Naive thymus-derived CD8-positive, alpha-beta T cell (primary cell): ENCODE measurements at regions not wholly inside any gene's neighbourhood (a gene's known extent, or its start where the extent isn't known, plus 50 kb on each side); places are given as distances from the start of the nearest gene placed in this dataset.
A peak's percentile ranks its signal among the peaks of the same experiment; 100 is the strongest.

ENCODE experiments used
- ATAC-seq, 2 donors: fragments of 150-1000 bp; cut with Tn5 transposase in 1 of 2; sonication (Bioruptor Pico), chemical (Tn5 transposase) in 1 of 2; 1 replicate in 1 of 2; 2 replicates in 1 of 2; pipeline ENCODE4 v1.10.0; 2021; ENCODE audit warnings: mild to moderate bottlenecking in 2 of 2, moderate library complexity in 2 of 2
- POLR2A ChIA-PET: fragments of 350-600 bp; sonication (Branson Sonifier 250); formaldehyde crosslinking; loops from one replicate; lab custom pipeline; 2021; ENCODE audit warnings: antibody characterized with exemption; lab: Charles Lee
- DNase-seq, 10 donors: peaks; one replicate each; pipeline versions ENCODE4 v3.0.0 to v3.0.0-alpha.2; 2020 to 2022
- H3K27ac Mint-ChIP-seq, 10 donors: one replicate each; pipeline ENCODE4 v1.8.0; 2020 to 2022; ENCODE audit warnings: mild to moderate bottlenecking in 10 of 10, mixed read lengths in 10 of 10, moderate library complexity in 4 of 10, inconsistent platforms in 1 of 10
- H3K27me3 Mint-ChIP-seq, 5 donors: one replicate each; pipeline ENCODE4 v1.8.0; 2021 to 2022; ENCODE audit warnings: mixed read lengths in 5 of 5
- H3K36me3 Mint-ChIP-seq, 3 donors: one replicate each; pipeline ENCODE4 v1.8.0; 2020 to 2022; ENCODE audit warnings: mixed read lengths in 3 of 3, mild to moderate bottlenecking in 2 of 3, inconsistent platforms in 1 of 3
- H3K4me1 Mint-ChIP-seq, 4 donors: one replicate each; pipeline ENCODE4 v1.8.0; 2021 to 2022; ENCODE audit warnings: mixed read lengths in 4 of 4
- H3K4me3 Mint-ChIP-seq, 10 donors: one replicate each; pipeline ENCODE4 v1.8.0; 2020 to 2022; ENCODE audit warnings: mild to moderate bottlenecking in 10 of 10, mixed read lengths in 10 of 10, moderate library complexity in 6 of 10, inconsistent platforms in 1 of 10
- H3K9me3 Mint-ChIP-seq, 9 donors: one replicate each; pipeline ENCODE4 v1.8.0; 2020 to 2022; ENCODE audit warnings: mixed read lengths in 9 of 9, mild to moderate bottlenecking in 3 of 9, inconsistent platforms in 1 of 9, moderate library complexity in 1 of 9

- peaks cover 2 to 20% (median 9%) of the 10 kb centered on the region in 4 donors for H3K4me1 Mint-ChIP-seq
- H3K9me3 Mint-ChIP-seq = no peaks in the 10 kb centered on the region
- H3K4me3 Mint-ChIP-seq = no peak overlapping the region
- ATAC-seq = no peak
- peaks cover 0 to 9% (median 2%) of the 10 kb centered on the region in 5 donors for H3K27me3 Mint-ChIP-seq
- DNase-seq = no peak
- no peaks in the 10 kb centered on the region for H3K36me3 Mint-ChIP-seq
- H3K27ac Mint-ChIP-seq = peak overlapping the region in 1 of 10 donors; percentile 44
- POLR2A ChIA-PET = no interaction called here
These were observed 49.9 kb upstream of the HS6ST1 start for GRCh38 chr2:128368437-128369107.

DNA sequence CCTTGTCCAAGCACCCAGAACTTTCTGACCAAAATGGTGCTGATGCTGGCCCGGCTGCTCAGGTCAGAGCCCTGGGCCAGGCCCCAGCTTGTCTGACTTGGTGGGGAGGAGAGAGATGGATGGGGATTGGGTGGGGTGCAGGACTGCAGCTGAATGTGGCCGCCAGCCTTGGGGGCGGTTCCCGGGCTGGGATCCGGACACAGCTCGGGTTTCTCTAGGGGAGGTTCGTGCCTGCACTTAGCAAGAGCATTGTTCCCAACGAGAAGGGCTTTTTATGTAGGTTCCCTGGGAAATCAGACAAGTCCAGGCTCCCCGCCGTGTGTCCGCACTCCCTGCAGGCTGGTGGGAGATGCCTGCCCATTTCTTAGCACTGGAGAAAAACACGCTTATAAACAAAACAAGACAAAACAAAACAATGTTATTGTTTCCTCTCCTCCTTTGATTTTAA is 50.5 kb upstream of the HS6ST1 start:
- Mint-ChIP-seq H3K27me3 (peaks cover 0 to 9% (median 2%) of the 10 kb centered on the region in 5 donors), H3K9me3 (no peaks in the 10 kb centered on the region), H3K36me3 (no peaks in the 10 kb centered on the region), H3K4me3 (no peak overlapping the region), H3K27ac (no peak overlapping the region), H3K4me1 (peaks cover 2 to 25% (median 9%) of the 10 kb centered on the region in 4 donors)
- DNase-seq = no peak
- POLR2A ChIA-PET = no interaction called here
- no peak for ATAC-seq

DNA sequence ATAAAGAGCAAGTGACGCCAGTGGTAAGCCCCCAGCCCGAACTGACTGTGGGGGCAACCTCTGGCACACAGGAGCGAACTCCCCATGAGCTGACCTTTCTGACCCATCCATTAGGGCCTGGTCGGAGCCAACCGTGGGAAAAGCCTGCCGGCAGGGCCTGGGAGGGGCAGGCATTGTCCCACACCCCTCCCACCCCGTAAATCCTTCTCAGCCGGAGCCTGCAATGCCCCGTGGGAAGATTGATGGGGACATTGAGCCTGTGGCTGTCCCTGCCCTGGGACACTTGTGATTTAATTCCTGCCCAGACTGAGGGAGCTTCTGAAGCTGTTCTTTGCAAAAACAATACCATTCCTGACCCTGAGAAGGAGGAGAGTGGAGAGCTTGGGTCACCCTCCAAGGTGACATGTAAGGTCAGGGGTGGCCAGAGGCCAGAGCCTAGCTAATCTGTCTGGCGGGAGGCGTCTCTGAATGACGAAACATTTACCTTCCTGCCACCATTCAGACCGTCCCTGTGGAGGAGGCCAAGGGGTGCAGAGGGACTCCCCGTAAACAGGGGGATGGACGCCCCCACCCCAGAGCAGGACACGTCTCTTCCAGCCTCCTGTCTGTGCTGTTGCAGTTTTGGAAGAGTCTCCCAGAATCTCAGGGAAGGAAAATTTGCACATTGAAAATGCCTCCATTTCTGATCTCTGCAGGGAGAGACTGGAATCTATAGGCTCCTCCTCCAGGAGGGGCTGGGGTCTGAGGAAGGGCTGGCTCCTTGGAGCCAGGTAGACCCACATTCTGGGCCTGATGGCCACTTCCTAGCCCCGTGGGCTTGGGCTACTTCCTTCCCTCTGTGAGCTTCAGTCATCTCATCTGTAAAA is 51.2 kb upstream of the HS6ST1 start:
- POLR2A ChIA-PET = no interaction called here
- Mint-ChIP-seq H3K27ac (no peak overlapping the region), H3K9me3 (no peaks in the 10 kb centered on the region), H3K27me3 (peaks cover 0 to 9% (median 3%) of the 10 kb centered on the region in 5 donors), H3K4me3 (no peak overlapping the region), H3K36me3 (no peaks in the 10 kb centered on the region), H3K4me1 (peaks cover 2 to 25% (median 9%) of the 10 kb centered on the region in 4 donors)
- DNase-seq = no peak
- ATAC-seq = no peak

- H3K4me1 Mint-ChIP-seq = peaks cover 2 to 25% (median 9%) of the 10 kb centered on the region in 4 donors
- H3K27me3 Mint-ChIP-seq = peaks cover 0 to 9% (median 3%) of the 10 kb centered on the region in 5 donors
- no peak overlapping the region for H3K4me3 Mint-ChIP-seq
- H3K36me3 Mint-ChIP-seq = no peaks in the 10 kb centered on the region
- H3K27ac Mint-ChIP-seq = no peak overlapping the region
- no peaks in the 10 kb centered on the region for H3K9me3 Mint-ChIP-seq
- POLR2A ChIA-PET = no interaction called here
- DNase-seq (no peak), ATAC-seq (no peak)
These were observed 52.0 kb upstream of the HS6ST1 start for GRCh38 chr2:128370468-128371247.

DNA sequence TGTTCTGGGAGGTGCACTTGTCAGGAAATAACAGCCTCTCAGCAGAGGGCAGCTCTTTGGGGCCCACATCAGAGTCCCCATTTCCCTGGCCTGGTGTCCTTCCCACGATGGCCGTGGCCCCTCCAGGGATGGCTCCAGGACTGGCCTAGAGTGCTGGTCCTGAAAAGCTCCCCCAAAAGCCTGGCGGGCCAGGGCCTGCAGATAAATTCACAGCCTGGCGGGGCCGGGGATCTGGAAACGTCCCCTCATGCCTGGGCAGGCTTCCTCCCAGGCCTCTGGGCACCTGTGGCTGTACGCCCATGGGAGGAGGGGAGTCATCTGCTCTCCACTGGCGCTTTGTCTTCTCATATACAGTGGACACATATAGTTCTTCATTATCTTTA is 52.6 kb upstream of the HS6ST1 start:
- POLR2A ChIA-PET = no interaction called here
- no peak overlapping the region for H3K27ac Mint-ChIP-seq

DNA sequence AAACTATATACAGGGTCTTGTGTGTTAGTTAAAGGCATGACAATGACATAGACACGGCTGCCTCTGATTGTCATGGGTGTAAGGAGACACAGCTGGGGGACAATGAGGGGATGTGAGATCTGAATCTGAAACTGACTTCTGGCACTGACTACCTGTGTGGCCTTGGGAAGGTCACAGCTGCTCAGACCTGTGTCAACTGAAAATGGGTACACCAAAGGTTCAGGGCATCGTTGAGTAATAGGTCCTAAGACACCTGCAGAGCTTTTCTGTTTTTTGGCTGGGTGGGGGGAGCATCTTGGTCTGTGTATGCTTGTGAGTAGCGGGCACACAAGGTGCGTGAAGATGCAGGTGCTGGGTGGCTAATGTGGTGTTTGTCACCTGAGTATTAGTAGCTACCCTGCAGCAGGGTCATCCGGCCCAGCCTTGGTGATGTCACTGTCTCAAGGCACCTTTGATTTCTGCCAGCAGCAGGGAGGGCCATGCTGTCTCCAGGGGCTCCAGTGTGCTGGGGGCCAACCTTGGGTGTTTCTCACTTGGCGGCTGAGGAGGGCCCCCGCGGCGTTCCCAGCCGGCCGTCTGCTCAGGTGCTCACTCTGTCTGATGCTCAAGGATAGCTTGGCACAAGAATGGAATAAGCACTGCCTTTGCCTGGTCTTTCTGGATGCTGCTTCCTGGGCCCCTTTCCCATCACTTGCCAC is 53.1 kb upstream of the HS6ST1 start:
- peak overlapping the region in 1 of 10 donors; percentile 8 for H3K27ac Mint-ChIP-seq
- H3K36me3 Mint-ChIP-seq = no peaks in the 10 kb centered on the region
- DNase-seq (peak in 1 of 10 donors; percentile 43), ATAC-seq (no peak)
- peaks cover 2 to 25% (median 9%) of the 10 kb centered on the region in 4 donors for H3K4me1 Mint-ChIP-seq
- POLR2A ChIA-PET = no interaction called here
- H3K4me3 Mint-ChIP-seq = peak overlapping the region in 1 of 10 donors; percentile 33
- no peaks in the 10 kb centered on the region for H3K9me3 Mint-ChIP-seq
- H3K27me3 Mint-ChIP-seq = peaks cover 0 to 9% (median 3%) of the 10 kb centered on the region in 5 donors

More for the DNA sequence above, 52.6 kb upstream of the HS6ST1 start:
- H3K36me3 Mint-ChIP-seq = no peaks in the 10 kb centered on the region
- DNase-seq = no peak
- H3K9me3 Mint-ChIP-seq = no peaks in the 10 kb centered on the region
- ATAC-seq = no peak
- H3K4me3 Mint-ChIP-seq = no peak overlapping the region
- H3K27me3 Mint-ChIP-seq = peaks cover 0 to 9% (median 3%) of the 10 kb centered on the region in 5 donors
- peaks cover 2 to 25% (median 9%) of the 10 kb centered on the region in 4 donors for H3K4me1 Mint-ChIP-seq

GRCh38 chr2:128372621-128373341 is 54.1 kb upstream of the HS6ST1 start:
- peaks cover 0 to 9% (median 3%) of the 10 kb centered on the region in 5 donors for H3K27me3 Mint-ChIP-seq
- no peaks in the 10 kb centered on the region for H3K36me3 Mint-ChIP-seq
- ATAC-seq = no peak
- peak overlapping the region in 4 of 10 donors; percentile 12 to 78 (median 39) for H3K4me3 Mint-ChIP-seq
- H3K9me3 Mint-ChIP-seq = no peaks in the 10 kb centered on the region
- peak in 3 of 10 donors; percentile 12 to 45 (median 15) for DNase-seq
- H3K27ac Mint-ChIP-seq = peak overlapping the region in 2 of 10 donors; percentile 36 to 41
- peaks cover 2 to 25% (median 9%) of the 10 kb centered on the region in 4 donors for H3K4me1 Mint-ChIP-seq
- POLR2A ChIA-PET = no interaction called here

GRCh38 chr2:128373451-128374000 is 54.9 kb upstream of the HS6ST1 start:
- H3K27ac Mint-ChIP-seq = no peak overlapping the region
- no peaks in the 10 kb centered on the region for H3K9me3 Mint-ChIP-seq
- H3K4me1 Mint-ChIP-seq = peaks cover 2 to 25% (median 9%) of the 10 kb centered on the region in 4 donors
- H3K4me3 Mint-ChIP-seq = no peak overlapping the region
- ATAC-seq (no peak), DNase-seq (no peak)
- H3K27me3 Mint-ChIP-seq = peaks cover 0 to 10% (median 3%) of the 10 kb centered on the region in 5 donors
- no peaks in the 10 kb centered on the region for H3K36me3 Mint-ChIP-seq
- POLR2A ChIA-PET = interaction anchor here (0.5 kb wide), 1 partner anchor 40 kb away, joined by 4 read pairs; no protein-coding TSS in a partner anchor

DNA sequence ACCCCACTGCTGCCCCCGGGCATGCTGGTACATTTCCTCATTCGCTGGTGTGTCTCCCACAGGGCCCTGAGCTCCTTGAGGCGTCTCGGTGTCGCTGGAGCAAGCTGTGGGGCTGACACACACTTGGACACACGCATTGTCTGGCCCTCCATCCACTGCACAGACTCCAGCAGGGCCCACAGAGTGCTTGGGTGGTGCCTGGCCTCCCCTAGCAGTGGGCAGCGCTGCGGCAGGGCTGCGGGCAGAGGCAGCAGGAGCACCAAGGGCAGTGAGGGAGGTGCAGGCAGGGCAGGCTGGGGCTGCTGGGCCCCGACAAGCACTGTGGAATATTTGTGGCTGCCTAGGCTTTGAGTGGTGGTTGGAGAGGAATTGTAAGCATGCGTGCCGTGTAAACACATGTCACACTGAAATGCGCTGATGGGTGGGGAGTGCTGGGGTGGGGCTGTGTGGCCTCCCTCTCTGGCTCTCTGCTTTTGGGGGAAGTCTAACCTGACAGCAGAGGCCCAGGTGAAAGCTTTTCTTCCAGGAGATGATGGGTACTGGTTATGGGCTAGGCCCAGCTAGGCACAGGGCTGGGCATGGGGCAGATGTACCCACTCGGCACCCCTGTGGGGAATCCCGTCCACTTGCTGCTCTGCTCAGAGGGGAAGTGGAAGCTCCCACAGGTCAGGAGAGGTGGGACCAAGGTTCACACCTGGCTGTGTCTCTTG is 55.5 kb upstream of the HS6ST1 start:
- Mint-ChIP-seq H3K4me1 (peaks cover 0 to 25% (median 9%) of the 10 kb centered on the region in 4 donors), H3K4me3 (no peak overlapping the region), H3K27me3 (peaks cover 0 to 10% (median 3%) of the 10 kb centered on the region in 5 donors), H3K36me3 (no peaks in the 10 kb centered on the region), H3K27ac (no peak overlapping the region), H3K9me3 (no peaks in the 10 kb centered on the region)
- DNase-seq (no peak), ATAC-seq (no peak)
- POLR2A ChIA-PET = interaction anchor here (0.5 kb wide), 1 partner anchor 40 kb away, joined by 4 read pairs; no protein-coding TSS in a partner anchor

- peaks cover 0 to 25% (median 9%) of the 10 kb centered on the region in 4 donors for H3K4me1 Mint-ChIP-seq
- no peak overlapping the region for H3K27ac Mint-ChIP-seq
- POLR2A ChIA-PET = no interaction called here
- H3K4me3 Mint-ChIP-seq = no peak overlapping the region
- peaks cover 0 to 9% (median 3%) of the 10 kb centered on the region in 5 donors for H3K27me3 Mint-ChIP-seq
- H3K36me3 Mint-ChIP-seq = no peaks in the 10 kb centered on the region
- ATAC-seq = no peak
- DNase-seq = peak in 1 of 10 donors; percentile 37
- no peaks in the 10 kb centered on the region for H3K9me3 Mint-ChIP-seq
These were observed 56.2 kb upstream of the HS6ST1 start for GRCh38 chr2:128374711-128375413.
